ENCODE measurements at regions not wholly inside any gene's neighbourhood (a gene's known extent, or its start where the extent isn't known, plus 50 kb on each side); places are given as distances from the start of the nearest gene placed in this dataset.

DNA sequence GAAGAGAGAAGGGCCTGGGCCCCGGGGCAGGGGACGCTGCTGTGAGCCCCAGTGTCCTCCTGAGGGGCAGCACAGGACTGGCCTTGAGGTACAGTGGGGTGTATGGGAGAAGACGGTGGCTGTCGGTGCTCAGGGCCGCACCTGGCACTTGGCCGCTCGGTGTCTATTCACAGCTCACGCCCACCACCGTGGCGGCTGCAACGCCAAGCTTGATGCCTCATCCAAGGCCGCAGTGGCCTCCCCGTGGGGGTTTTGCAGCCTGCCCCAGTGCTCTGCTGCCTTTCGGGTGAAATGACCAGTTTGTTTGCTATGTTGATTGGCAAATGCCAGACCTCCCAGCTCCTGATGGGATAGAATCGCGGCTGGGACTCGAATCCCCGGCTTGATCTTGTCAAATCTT is 79.5 kb upstream of the SLCO4A1 start:
- Histone ChIP-seq H3K27ac (no peak overlapping the region), H3K36me3 (no peaks in the 10 kb centered on the region), H3K9me3 (no peaks in the 10 kb centered on the region), H3K4me1 (peaks cover 0 to 14% (median 0%) of the 10 kb centered on the region in 6 donors), H3K27me3 (replicated peaks in 1 of 7) (peaks cover 0 to 91% (median 26%) of the 10 kb centered on the region in 7 donors), H3K4me3 (no peak overlapping the region)
- WGBS, 5 donors = 79 to 84% (median 83%) methylated on average over 18 of the region's 18 CpGs
- intact Hi-C loops (cut with DNase I; ENCODE audit: low total_unique reads) = no loop called here
- TF ChIP-seq, protein P1, sequence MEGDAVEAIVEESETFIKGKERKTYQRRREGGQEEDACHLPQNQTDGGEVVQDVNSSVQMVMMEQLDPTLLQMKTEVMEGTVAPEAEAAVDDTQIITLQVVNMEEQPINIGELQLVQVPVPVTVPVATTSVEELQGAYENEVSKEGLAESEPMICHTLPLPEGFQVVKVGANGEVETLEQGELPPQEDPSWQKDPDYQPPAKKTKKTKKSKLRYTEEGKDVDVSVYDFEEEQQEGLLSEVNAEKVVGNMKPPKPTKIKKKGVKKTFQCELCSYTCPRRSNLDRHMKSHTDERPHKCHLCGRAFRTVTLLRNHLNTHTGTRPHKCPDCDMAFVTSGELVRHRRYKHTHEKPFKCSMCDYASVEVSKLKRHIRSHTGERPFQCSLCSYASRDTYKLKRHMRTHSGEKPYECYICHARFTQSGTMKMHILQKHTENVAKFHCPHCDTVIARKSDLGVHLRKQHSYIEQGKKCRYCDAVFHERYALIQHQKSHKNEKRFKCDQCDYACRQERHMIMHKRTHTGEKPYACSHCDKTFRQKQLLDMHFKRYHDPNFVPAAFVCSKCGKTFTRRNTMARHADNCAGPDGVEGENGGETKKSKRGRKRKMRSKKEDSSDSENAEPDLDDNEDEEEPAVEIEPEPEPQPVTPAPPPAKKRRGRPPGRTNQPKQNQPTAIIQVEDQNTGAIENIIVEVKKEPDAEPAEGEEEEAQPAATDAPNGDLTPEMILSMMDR (IDR thresholded peaks at IDR 0.05 in 8 of 11, conservative IDR thresholded peaks at IDR 0.05 in 3 of 11) = no peak
- TF ChIP-seq POLR2A (IDR thresholded peaks at IDR 0.05) (no peak), POLR2AphosphoS5 (IDR thresholded peaks at IDR 0.05) (no peak)
- no peak for DNase-seq

DNA sequence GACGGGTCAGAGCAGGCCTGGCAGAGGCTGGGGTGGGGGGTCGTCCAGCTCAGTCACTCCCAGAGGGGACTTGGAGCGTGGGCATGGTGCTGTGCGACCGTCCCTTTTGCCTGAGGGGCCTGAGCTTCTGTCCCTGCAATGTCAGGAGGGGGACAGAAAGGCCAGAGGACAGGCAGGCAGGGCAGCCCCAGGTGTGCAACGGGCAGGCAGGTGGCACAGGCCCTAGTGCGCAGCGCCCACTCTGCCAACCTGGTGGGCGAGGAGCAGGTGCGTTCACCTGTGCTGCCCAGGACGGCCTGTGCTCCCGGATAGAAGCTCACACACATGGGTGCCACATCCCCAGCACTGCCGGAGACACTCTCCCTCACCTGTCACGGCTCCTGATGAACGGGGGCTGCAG is 78.7 kb upstream of the SLCO4A1 start:
- TF ChIP-seq, protein P1 (IDR thresholded peaks at IDR 0.05 in 8 of 11, conservative IDR thresholded peaks at IDR 0.05 in 3 of 11) = no peak
- TF ChIP-seq POLR2A (IDR thresholded peaks at IDR 0.05) (no peak), POLR2AphosphoS5 (IDR thresholded peaks at IDR 0.05) (no peak)
- intact Hi-C loops (cut with DNase I; ENCODE audit: low total_unique reads) = no loop called here

DNA sequence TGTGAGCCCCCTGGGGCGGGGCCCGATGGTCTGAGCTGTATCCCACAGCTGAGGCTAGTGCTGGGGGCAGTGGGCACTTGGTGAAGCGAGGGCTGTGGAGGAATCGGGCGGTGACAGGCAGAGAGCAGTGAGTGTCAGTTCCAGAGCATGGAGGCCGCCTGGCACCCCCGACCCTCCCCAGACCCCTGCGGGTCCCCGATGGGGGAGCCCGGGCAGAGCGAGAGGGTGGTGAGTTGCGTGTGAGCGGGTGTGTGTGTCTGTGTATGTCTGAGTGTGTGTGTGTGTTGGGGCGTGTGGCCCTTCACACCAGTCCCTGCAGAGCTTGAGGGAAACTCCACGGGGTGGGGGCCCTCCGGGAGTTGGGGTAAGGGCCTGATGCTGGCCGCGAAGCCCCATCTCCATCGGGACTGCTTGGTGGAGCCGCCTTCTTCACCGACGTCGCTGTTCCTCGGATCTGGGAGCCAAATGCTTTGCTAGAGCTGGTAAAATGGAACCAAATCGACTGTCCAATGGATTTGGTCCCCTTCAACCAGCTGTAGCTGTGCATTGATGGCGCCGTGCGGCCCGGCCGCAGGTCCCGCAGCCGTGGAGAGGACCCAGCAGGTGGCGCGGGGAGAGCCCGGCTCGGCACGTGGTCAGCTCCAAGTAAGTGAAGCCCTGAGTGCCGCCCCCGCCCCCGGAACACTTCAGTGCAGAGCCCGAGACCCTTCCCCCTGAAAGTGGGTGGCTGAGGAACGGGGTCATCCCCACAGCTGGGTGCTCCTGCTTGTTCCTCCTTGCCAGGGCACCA is 77.7 kb upstream of the SLCO4A1 start:
- Histone ChIP-seq H3K9me3 (no peaks in the 10 kb centered on the region), H3K4me1 (peaks cover 0 to 14% (median 0%) of the 10 kb centered on the region in 6 donors), H3K4me3 (no peak overlapping the region), H3K27me3 (replicated peaks in 1 of 7) (peaks cover 0 to 91% (median 23%) of the 10 kb centered on the region in 7 donors), H3K36me3 (no peaks in the 10 kb centered on the region), H3K27ac (no peak overlapping the region)
- no peak for DNase-seq
- WGBS, 5 donors = 87 to 91% (median 90%) methylated on average over 19 to 42 of the region's 42 CpGs
- TF ChIP-seq POLR2A (IDR thresholded peaks at IDR 0.05) (no peak), POLR2AphosphoS5 (IDR thresholded peaks at IDR 0.05) (no peak)
- TF ChIP-seq, protein P1 (IDR thresholded peaks at IDR 0.05 in 8 of 11, conservative IDR thresholded peaks at IDR 0.05 in 3 of 11) = no peak
- intact Hi-C loops (cut with DNase I; ENCODE audit: low total_unique reads) = no loop called here

More for the DNA sequence above, 78.7 kb upstream of the SLCO4A1 start:
- 77 to 90% (median 85%) methylated on average over 13 to 15 of the region's 15 CpGs for WGBS, 5 donors
- DNase-seq = no peak
- Histone ChIP-seq H3K4me3 (no peak overlapping the region), H3K27ac (no peak overlapping the region), H3K9me3 (no peaks in the 10 kb centered on the region), H3K36me3 (no peaks in the 10 kb centered on the region), H3K4me1 (peaks cover 0 to 14% (median 0%) of the 10 kb centered on the region in 6 donors), H3K27me3 (replicated peaks in 1 of 7) (peaks cover 0 to 91% (median 21%) of the 10 kb centered on the region in 7 donors)

DNA sequence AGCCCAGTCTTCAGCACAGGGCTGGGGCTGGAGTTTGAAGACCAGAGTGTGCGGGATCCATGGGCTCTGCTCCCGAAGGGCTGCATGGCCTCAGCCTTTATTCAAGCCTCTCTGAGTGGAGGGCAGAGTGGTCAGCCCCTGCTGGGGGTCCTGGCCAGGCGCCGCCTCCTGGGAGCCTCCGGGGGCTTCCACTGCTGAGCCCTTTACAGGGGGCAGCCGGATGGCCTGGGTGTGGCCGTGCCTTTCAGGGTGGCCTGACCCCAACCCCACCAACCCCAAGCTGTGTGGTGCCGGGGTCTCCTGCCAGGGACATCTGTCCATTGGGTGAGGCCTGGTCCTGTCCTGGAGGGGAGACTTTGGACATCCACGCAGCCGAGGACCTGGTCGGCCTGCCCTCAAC is 76.0 kb upstream of the SLCO4A1 start:
- Histone ChIP-seq H3K4me3 (no peak overlapping the region), H3K27ac (no peak overlapping the region), H3K36me3 (no peaks in the 10 kb centered on the region), H3K27me3 (replicated peaks in 1 of 7) (peaks cover 0 to 82% (median 22%) of the 10 kb centered on the region in 7 donors), H3K4me1 (peaks cover 0 to 8% (median 0%) of the 10 kb centered on the region in 6 donors), H3K9me3 (no peaks in the 10 kb centered on the region)
- 77 to 92% (median 91%) methylated on average over 7 to 11 of the region's 11 CpGs for WGBS, 5 donors
- no peak for DNase-seq
- intact Hi-C loops (cut with DNase I; ENCODE audit: low total_unique reads) = no loop called here
- no peak for TF ChIP-seq POLR2AphosphoS5 (IDR thresholded peaks at IDR 0.05)
- no peak for TF ChIP-seq POLR2A (IDR thresholded peaks at IDR 0.05)
- TF ChIP-seq, protein P1 (IDR thresholded peaks at IDR 0.05 in 8 of 11, conservative IDR thresholded peaks at IDR 0.05 in 3 of 11) = no peak

All from spleen (tissue), 11 donors.